PC-3 (cell line): ENCODE measurements at regions not wholly inside any gene's neighbourhood (a gene's known extent, or its start where the extent isn't known, plus 50 kb on each side); places are given as distances from the start of the nearest gene placed in this dataset.

ENCODE experiments used
- EZH2 ChIP-seq: fragments of 300-600 bp; sonication (generic); IDR thresholded peaks from one replicate; pipeline ENCODE4 v1.6.1; 2017; ENCODE audit warnings: antibody characterized with exemption, mild to moderate bottlenecking, low read length; ENCODE audit not compliant: unreplicated experiment
- EZH2phosphoT487 ChIP-seq: fragments of 300-600 bp; sonication (generic); IDR thresholded peaks from 2 replicates; pipeline ENCODE4 v1.6.1; 2018; ENCODE audit warnings: mild to moderate bottlenecking, antibody characterized with exemption, low read length, borderline replicate concordance
- TF ChIP-seq, protein P1 (sequence below): fragments of 300-600 bp; sonication (generic); conservative IDR thresholded peaks from 2 replicates; pipeline ENCODE4 v1.5.1; 2017; ENCODE audit warnings: antibody characterized with exemption, low read depth, mild to moderate bottlenecking, low read length

DNA sequence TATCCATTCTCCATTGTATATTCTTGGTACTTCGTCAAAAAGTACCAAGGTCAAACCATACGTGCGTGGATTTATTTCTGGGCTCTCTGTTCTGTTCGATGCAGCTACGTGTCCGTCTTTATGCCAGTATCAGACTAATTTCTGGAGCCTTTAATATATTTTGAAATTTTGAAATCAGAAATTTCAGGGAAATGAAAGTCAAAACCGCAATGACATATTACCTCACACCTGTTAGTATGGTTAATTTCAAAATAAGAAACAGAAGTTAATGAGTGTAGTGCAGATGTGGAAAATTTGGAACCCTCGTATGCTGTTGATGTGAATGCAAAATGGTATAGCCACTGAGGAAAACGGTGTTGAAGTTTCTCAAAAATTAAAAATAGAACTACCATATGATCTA, 156.1 kb upstream of the TRIB2 start:
- TF ChIP-seq, protein P1, sequence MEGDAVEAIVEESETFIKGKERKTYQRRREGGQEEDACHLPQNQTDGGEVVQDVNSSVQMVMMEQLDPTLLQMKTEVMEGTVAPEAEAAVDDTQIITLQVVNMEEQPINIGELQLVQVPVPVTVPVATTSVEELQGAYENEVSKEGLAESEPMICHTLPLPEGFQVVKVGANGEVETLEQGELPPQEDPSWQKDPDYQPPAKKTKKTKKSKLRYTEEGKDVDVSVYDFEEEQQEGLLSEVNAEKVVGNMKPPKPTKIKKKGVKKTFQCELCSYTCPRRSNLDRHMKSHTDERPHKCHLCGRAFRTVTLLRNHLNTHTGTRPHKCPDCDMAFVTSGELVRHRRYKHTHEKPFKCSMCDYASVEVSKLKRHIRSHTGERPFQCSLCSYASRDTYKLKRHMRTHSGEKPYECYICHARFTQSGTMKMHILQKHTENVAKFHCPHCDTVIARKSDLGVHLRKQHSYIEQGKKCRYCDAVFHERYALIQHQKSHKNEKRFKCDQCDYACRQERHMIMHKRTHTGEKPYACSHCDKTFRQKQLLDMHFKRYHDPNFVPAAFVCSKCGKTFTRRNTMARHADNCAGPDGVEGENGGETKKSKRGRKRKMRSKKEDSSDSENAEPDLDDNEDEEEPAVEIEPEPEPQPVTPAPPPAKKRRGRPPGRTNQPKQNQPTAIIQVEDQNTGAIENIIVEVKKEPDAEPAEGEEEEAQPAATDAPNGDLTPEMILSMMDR: no peak
- TF ChIP-seq EZH2 (no peak), EZH2phosphoT487 (no peak)
